ENCODE measurements at regions not wholly inside any gene's neighbourhood (a gene's known extent, or its start where the extent isn't known, plus 50 kb on each side); places are given as distances from the start of the nearest gene placed in this dataset.

DNA sequence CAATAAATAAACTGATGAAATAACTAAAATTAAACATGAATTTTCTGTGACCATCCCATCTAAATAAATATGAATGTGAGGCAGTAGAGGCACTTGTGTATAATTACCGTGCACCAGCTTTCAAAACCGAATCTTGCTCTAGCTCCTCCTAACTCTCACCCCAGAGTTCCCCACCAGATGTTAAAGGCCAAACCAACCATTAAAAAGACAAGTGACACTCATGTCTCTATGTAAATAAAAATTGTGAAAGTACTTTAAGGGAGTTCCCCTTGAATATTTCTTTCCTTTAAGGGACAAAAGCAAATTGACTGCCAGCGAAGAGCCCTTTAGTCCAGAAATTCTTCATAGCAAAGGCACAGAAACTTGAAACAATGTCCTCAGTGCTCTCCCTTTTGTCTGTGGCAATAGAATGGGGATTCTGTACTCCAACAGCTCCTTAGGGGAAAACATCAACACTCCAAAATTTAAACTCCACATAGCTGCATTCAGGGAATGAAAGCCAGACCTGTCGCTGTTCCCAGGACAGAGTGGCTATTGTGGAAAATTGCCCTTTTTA is 101.7 kb upstream of the SOX21 start:
- Histone ChIP-seq H3K36me3 (ENCODE audit: control insufficient read depth, insufficient read depth, low read length) (no peaks in the 10 kb centered on the region), H3K27me3 (ENCODE audit: control insufficient read depth, insufficient read depth, low read length) (no peaks in the 10 kb centered on the region), H3K9ac (ENCODE audit: insufficient read depth, low read length) (no peak overlapping the region), H2AFZ (ENCODE audit: low read length) (no peak overlapping the region), H3K79me2 (ENCODE audit: control insufficient read depth, insufficient read depth, low read length) (no peaks in the 10 kb centered on the region), H3K9me3 (ENCODE audit: control insufficient read depth, insufficient read depth, low read depth, low read length) (no peaks in the 10 kb centered on the region), H4K20me1 (ENCODE audit: control insufficient read depth, extremely low read depth, insufficient read depth, low read length) (no peaks in the 10 kb centered on the region), H3K4me2 (ENCODE audit: extremely low read depth, insufficient read depth, low read length) (no peak overlapping the region), H3K4me3 (replicated peaks in 1 of 4; ENCODE audit: control extremely low read depth in 1 of 4, insufficient read depth in 1 of 4, low read depth in 3 of 4, low read length in 4 of 4) (no peak overlapping the region), H3K27ac (ENCODE audit: insufficient read depth, low read length) (no peak overlapping the region), H3K4me1 (ENCODE audit: control insufficient read depth, extremely low read depth, insufficient read depth, low read length) (no peaks in the 10 kb centered on the region)
- TF ChIP-seq EZH2 (IDR thresholded peaks at IDR 0.05; ENCODE audit: low read length, missing control alignments) = no peak
- TF ChIP-seq, protein P1, sequence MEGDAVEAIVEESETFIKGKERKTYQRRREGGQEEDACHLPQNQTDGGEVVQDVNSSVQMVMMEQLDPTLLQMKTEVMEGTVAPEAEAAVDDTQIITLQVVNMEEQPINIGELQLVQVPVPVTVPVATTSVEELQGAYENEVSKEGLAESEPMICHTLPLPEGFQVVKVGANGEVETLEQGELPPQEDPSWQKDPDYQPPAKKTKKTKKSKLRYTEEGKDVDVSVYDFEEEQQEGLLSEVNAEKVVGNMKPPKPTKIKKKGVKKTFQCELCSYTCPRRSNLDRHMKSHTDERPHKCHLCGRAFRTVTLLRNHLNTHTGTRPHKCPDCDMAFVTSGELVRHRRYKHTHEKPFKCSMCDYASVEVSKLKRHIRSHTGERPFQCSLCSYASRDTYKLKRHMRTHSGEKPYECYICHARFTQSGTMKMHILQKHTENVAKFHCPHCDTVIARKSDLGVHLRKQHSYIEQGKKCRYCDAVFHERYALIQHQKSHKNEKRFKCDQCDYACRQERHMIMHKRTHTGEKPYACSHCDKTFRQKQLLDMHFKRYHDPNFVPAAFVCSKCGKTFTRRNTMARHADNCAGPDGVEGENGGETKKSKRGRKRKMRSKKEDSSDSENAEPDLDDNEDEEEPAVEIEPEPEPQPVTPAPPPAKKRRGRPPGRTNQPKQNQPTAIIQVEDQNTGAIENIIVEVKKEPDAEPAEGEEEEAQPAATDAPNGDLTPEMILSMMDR (conservative IDR thresholded peaks at IDR 0.05 in 1 of 2, IDR thresholded peaks at IDR 0.05 in 1 of 2; ENCODE audit: low read depth in 1 of 2, low read length in 2 of 2) = no peak
- DNase-seq (ENCODE audit: low read depth in 2 of 2) = no peak

DNA sequence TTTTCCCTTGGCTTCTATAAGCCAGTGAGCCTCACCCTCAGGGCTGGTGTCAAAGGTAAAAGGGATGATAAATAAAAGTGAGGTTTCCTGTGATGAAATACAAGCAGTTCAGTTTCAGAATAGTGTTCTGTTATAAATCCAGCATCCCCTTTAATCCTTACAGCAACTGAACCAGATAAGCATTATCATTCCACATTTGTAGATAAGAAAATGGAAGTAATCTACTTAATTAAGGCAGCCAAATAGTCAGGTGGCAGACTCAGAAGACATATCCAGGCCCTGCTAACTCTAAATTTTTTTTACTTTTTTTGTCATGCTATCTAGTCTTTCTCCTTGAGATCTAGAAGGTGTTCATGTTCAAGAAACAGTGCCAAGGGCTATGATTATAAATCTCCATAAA is 99.4 kb upstream of the SOX21 start:
- H3K36me3 ChIP-seq (ENCODE audit: control insufficient read depth, insufficient read depth, low read length) = no peaks in the 10 kb centered on the region
- DNase-seq (ENCODE audit: low read depth in 2 of 2) = no peak
- H3K4me3 ChIP-seq (replicated peaks in 1 of 4; ENCODE audit: control extremely low read depth in 1 of 4, insufficient read depth in 1 of 4, low read depth in 3 of 4, low read length in 4 of 4) = no peak overlapping the region
- H3K79me2 ChIP-seq (ENCODE audit: control insufficient read depth, insufficient read depth, low read length) = no peaks in the 10 kb centered on the region
- no peak overlapping the region for H3K4me2 ChIP-seq (ENCODE audit: extremely low read depth, insufficient read depth, low read length)
- no peaks in the 10 kb centered on the region for H3K27me3 ChIP-seq (ENCODE audit: control insufficient read depth, insufficient read depth, low read length)
- H4K20me1 ChIP-seq (ENCODE audit: control insufficient read depth, extremely low read depth, insufficient read depth, low read length) = no peaks in the 10 kb centered on the region
- H3K4me1 ChIP-seq (ENCODE audit: control insufficient read depth, extremely low read depth, insufficient read depth, low read length) = no peaks in the 10 kb centered on the region
- TF ChIP-seq, protein P1 (conservative IDR thresholded peaks at IDR 0.05 in 1 of 2, IDR thresholded peaks at IDR 0.05 in 1 of 2; ENCODE audit: low read depth in 1 of 2, low read length in 2 of 2) = no peak
- no peak for TF ChIP-seq EZH2 (IDR thresholded peaks at IDR 0.05; ENCODE audit: low read length, missing control alignments)
- H2AFZ ChIP-seq (ENCODE audit: low read length) = no peak overlapping the region
- no peak overlapping the region for H3K27ac ChIP-seq (ENCODE audit: insufficient read depth, low read length)
- H3K9me3 ChIP-seq (ENCODE audit: control insufficient read depth, insufficient read depth, low read depth, low read length) = no peaks in the 10 kb centered on the region
- H3K9ac ChIP-seq (ENCODE audit: insufficient read depth, low read length) = no peak overlapping the region

DNA sequence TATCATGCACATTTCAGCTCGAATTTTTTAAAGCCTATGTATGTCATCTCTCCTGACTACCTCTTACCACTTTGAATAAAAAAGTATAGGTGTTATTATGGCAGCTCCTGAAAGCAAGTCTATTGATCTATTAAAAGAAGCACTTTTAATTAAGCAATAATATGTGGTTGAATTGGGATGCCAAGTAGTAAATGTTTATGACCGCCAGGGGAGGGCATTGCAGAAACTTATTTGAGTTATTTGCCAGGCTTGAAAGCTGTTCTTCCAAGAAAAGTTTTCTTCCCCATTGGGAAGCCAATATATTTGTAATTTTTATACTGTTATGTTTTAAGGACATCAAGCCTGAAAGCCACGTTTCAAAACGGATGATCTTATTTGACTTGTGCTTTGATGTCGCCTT is 88.1 kb upstream of the SOX21 start:
- no peak for TF ChIP-seq EZH2 (IDR thresholded peaks at IDR 0.05; ENCODE audit: low read length, missing control alignments)
- TF ChIP-seq, protein P1 (conservative IDR thresholded peaks at IDR 0.05 in 1 of 2, IDR thresholded peaks at IDR 0.05 in 1 of 2; ENCODE audit: low read depth in 1 of 2, low read length in 2 of 2) = peak in 1 of 2 donors; percentile 29
- peak in 1 of 2 donors; percentile 2 for DNase-seq (ENCODE audit: low read depth in 2 of 2)
- no peaks in the 10 kb centered on the region for H3K36me3 ChIP-seq (ENCODE audit: control insufficient read depth, insufficient read depth, low read length)
- H3K79me2 ChIP-seq (ENCODE audit: control insufficient read depth, insufficient read depth, low read length) = no peaks in the 10 kb centered on the region
- no peaks in the 10 kb centered on the region for H4K20me1 ChIP-seq (ENCODE audit: control insufficient read depth, extremely low read depth, insufficient read depth, low read length)
- no peaks in the 10 kb centered on the region for H3K27me3 ChIP-seq (ENCODE audit: control insufficient read depth, insufficient read depth, low read length)
- no peak overlapping the region for H3K27ac ChIP-seq (ENCODE audit: insufficient read depth, low read length)
- no peak overlapping the region for H2AFZ ChIP-seq (ENCODE audit: low read length)
- no peak overlapping the region for H3K4me2 ChIP-seq (ENCODE audit: extremely low read depth, insufficient read depth, low read length)
- H3K4me1 ChIP-seq (ENCODE audit: control insufficient read depth, extremely low read depth, insufficient read depth, low read length) = no peaks in the 10 kb centered on the region
- no peaks in the 10 kb centered on the region for H3K9me3 ChIP-seq (ENCODE audit: control insufficient read depth, insufficient read depth, low read depth, low read length)
- no peak overlapping the region for H3K4me3 ChIP-seq (replicated peaks in 1 of 4; ENCODE audit: control extremely low read depth in 1 of 4, insufficient read depth in 1 of 4, low read depth in 3 of 4, low read length in 4 of 4)
- H3K9ac ChIP-seq (ENCODE audit: insufficient read depth, low read length) = no peak overlapping the region
